Epidermal melanocyte (primary cell): ENCODE measurements at regions not wholly inside any gene's neighbourhood (a gene's known extent, or its start where the extent isn't known, plus 50 kb on each side); places are given as distances from the start of the nearest gene placed in this dataset.
"Not testable (repeated sequence)": the region's sequence is repeated elsewhere in the genome, so short reads cannot be mapped to it uniquely, and the experiment has no call there.

Source experiments
- DNase-seq: peaks from one replicate; pipeline ENCODE4 v3.0.0; 2011; ENCODE audit warnings: low spot score; ENCODE audit not compliant: insufficient read length

DNA sequence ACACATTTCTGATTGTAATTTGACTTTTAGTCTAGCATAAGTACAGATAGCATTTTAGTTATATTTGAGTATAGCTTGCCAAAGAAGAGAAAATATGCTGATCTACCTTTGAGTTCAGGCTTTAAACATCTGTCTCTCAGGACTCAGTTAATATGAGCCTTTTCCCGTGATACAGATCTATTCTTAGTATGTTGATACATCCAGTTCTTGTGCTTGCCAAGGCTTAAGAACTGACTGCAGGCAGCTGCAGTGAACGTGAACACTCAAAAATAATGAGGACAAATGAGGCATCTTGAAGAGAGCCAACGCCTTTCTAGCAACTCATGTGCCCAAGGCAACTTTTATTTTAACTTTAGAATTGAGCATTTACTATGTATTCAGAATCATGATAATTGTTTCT lies 325.5 kb downstream of the SI start:
- no peak for DNase-seq

DNA sequence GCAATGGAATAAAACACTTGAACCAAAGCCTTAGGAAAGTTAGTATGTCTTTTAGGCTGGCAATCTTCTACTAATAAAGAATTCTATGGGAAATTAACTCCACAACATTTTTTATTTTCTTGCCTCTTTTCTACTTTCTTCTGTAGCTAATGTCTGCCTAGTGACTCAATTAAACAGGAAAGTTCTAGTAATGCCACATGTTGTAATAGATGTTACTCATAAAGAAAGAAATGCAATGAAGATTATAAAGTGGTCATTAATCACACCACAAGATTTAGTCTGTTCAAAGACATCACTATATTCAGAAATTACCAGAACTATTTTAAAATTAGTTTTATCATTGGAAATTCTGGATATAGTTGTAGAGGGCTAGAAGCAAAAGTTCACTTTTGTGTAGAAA lies 329.7 kb downstream of the SI start:
- DNase-seq = no peak

GRCh38 chr3:164741869-164742268 lies 336.4 kb downstream of the SI start:
- no peak for DNase-seq

- DNase-seq = no peak
Observed at GRCh38 chr3:164737174-164737573, 341.1 kb downstream of the SI start.

GRCh38 chr3:164732166-164732565 lies 346.1 kb downstream of the SI start:
- DNase-seq = no peak

GRCh38 chr3:164730815-164731360 lies 347.4 kb downstream of the SI start:
- DNase-seq = no peak

- no peak for DNase-seq
Observed at GRCh38 chr3:164723396-164723795, 354.9 kb downstream of the SI start.

DNA sequence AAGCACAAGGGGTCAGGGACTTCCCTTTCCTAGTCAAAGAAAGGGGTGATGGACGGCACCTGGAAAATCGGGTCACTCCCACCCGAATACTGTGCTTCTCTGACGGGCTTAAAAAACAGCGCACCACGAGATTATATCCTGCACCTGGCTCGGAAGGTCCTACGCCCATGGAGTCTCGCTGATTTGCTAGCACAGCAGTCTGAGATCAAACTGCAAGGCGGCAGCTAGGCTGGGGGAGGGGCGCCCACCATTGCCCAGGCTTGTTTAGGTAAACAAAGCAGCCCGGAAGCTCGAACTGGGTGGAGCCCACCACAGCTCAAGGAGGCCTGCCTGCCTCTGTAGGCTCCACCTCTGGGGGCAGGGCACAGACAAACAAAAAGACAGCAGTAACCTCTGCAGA lies 375.5 kb downstream of the SI start:
- not testable (repeated sequence) for DNase-seq

DNA sequence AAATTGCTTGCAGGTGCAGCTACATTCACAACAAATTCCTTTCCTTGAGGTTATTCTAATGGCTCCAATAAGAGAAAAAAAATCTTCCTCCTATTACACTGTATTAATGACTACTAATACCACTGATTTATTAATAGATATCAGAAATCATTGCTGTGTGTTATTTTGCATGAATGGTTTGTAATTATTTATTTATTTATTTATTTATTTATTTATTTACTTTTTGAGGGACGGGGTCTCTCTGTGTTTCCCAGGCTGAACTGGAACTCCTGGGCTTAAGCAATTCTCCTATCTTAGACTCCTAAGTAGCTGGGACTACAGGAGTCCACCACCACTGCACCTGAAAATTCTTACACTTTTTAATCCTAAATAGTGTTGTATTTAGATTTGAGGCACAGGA lies 390.4 kb downstream of the SI start:
- no peak for DNase-seq

GRCh38 chr3:164687211-164687610 lies 391.1 kb downstream of the SI start:
- no peak for DNase-seq

- DNase-seq = no peak
Observed at GRCh38 chr3:164683489-164683888, 394.8 kb downstream of the SI start.

GRCh38 chr3:164679245-164679644 lies 399.1 kb downstream of the SI start:
- DNase-seq = no peak

GRCh38 chr3:164677317-164677716 lies 401.0 kb downstream of the SI start:
- no peak for DNase-seq

DNA sequence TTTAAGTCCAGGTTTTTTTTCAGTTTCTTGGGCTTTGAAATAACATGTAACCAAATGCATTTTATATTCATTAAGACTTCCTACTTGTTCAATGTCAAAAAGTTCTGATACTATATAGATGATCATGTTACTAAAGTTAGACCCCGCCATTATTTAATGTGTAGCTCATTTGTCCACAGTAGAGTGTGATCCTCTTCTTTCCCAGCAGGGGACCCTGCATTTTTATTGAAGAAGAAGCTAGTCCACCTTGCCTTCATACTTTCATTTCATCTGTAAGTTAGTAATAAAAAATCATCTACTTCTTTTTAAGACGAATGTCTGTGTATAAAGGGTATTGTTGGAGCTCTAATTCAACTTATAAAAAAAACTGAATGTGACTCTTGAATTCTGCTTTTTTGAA lies 404.6 kb downstream of the SI start:
- no peak for DNase-seq

DNA sequence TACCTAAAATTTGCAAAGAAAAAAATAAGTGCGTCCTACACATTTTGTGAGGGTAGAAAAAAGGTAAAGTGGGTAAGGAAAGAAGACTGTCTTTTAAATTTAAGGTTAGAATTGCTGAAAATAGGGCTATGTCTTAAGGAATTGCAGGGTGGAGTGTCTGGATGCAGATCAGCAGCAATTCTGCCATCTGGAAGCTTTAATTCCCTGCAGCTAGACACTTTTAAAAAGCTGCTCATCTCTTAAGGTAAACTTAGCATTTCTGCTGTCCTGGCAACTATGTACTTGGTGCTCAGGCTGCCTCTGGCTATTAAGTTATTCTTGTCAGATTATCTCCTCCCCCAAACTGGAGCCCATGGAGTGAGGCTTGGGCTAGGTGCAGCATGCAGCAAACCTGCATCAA lies 420.2 kb downstream of the SI start:
- no peak for DNase-seq

- DNase-seq = no peak
Observed at GRCh38 chr3:164657631-164658030, 420.7 kb downstream of the SI start.

DNA sequence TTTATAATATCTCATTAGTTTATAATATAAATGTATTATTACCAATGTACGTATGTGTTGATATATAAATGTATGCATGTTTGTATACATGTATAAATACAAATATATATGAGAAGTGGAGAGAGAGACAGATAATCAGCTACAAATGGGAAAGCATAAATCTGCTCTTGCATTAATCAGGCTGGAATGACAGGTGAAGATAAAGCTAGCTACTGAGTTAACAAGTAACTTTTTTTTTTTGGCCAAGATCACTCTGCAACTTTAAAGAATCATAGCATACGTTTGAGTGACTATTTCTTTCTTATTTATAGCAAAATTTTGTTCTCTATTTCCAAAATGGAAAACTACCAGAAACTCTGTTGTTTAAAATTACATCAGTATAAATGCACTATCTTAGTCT lies 422.8 kb downstream of the SI start:
- no peak for DNase-seq

DNA sequence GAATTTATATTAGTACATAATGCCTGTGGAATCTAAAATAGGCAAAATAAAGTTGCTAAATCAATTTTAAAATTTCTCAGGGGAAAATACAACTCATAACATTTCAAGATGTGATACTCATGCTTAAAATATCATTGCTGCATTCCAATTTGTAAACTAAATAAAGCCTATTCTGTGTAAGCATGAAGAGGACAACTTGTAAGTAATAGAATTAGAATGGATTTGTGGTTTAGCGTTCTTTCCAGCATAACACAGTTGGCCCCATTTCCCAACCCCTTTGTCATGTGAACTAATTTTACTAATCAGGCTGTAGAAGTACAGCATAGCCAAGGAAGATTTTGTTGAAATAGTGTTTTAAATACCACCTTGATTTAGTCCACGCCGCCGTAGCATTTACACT lies 437.2 kb downstream of the SI start:
- DNase-seq = no peak

GRCh38 chr3:164640591-164640990 lies 437.7 kb downstream of the SI start:
- no peak for DNase-seq

- DNase-seq = no peak
Observed at GRCh38 chr3:164620956-164621355, 457.3 kb downstream of the SI start.

- DNase-seq = no peak
Observed at GRCh38 chr3:164620423-164620822, 457.9 kb downstream of the SI start.

DNA sequence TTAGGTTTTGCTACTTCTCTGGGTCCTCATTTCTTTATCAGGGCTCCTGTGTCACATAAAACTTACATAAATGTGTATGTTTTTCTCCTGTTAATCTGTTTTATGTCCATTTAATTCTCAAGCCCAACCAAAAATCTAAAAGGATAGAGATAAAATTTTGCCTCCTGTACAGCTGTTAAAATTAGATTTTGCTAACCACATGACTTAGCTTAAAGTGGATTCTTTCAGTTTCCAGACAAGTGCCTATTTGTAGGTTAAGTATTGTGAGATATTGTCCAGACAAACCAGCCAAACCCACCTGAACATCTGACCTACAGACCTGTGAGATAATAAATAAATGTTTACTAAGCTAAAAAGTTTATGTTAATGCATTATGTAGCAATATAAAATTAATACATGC lies 465.5 kb downstream of the SI start:
- no peak for DNase-seq

GRCh38 chr3:164608554-164609276 lies 469.6 kb downstream of the SI start:
- no peak for DNase-seq

DNA sequence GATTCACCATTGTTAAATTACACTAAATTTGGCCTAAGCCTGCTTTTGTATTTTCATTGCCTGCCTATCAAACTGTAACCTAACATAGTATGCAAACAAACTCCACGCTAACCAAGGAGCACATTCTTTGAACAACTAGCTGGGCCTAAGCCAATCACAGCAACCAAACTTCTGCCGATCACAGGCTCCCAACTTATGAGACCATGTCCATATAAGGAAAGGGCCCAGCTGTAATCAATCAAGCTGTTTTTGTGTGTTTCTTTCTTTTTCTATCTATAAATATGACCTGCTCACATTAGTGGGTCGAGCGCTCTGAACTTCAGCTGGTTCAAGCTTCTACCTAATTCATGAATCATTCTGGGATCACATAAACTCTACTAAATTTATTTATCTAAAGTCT lies 473.6 kb downstream of the SI start:
- no peak for DNase-seq
